ENCODE measurements at regions not wholly inside any gene's neighbourhood (a gene's known extent, or its start where the extent isn't known, plus 50 kb on each side); places are given as distances from the start of the nearest gene placed in this dataset.

- CTCF ChIA-PET, result no interaction called here
- peaks cover 9% of the 10 kb centered on the region; the same call in 1 of the 2 replicates for H3K27me3 ChIP-seq (ENCODE audit: insufficient read depth, low read length)
- ATAC-seq, result no peak
Observed at GRCh38 chr9:95669253-95669652, 152.5 kb upstream of the PTCH1 start.

More at GRCh38 chr9:95669253-95669652, 152.5 kb upstream of the PTCH1 start:
- ChIA-PET POLR2A (no interaction called here), RAD21 (ENCODE audit: low non-redundant PET in 1 of 2, low total read pairs in 2 of 2, uncharacterized antibody in 2 of 2, unreplicated experiment in 2 of 2) (no interaction called here)
- intact Hi-C loops (cut with micrococcal nuclease), result no loop called here
- Histone ChIP-seq H3K79me2 (ENCODE audit: insufficient read depth, low read length) (no peaks in the 10 kb centered on the region), H3K9ac (ENCODE audit: low read length) (no peak overlapping the region), H3K4me2 (ENCODE audit: low read length) (no peak overlapping the region), H3K9me3 (ENCODE audit: control insufficient read depth in 1 of 2, insufficient read depth in 1 of 2, low read depth in 1 of 2, low read length in 2 of 2) (no peaks in the 10 kb centered on the region), H3K4me3 (replicated peaks in 1 of 2; ENCODE audit: low read depth in 1 of 2, low read length in 2 of 2) (no peak overlapping the region), H3K27ac (ENCODE audit: low read depth, low read length) (no peak overlapping the region), H2AFZ (ENCODE audit: low read depth, low read length, poor library complexity, severe bottlenecking) (no peak overlapping the region), H3K36me3 (ENCODE audit: control insufficient read depth in 1 of 2, insufficient read depth in 2 of 2, low read length in 2 of 2) (no peaks in the 10 kb centered on the region), H4K20me1 (ENCODE audit: insufficient read depth) (no peaks in the 10 kb centered on the region), H3K4me1 (ENCODE audit: control insufficient read depth in 1 of 2, insufficient read depth in 2 of 2, low read length in 2 of 2) (no peaks in the 10 kb centered on the region), H3K9me2 (ENCODE audit: insufficient read depth) (no peaks in the 10 kb centered on the region)
- DNase-seq (ENCODE audit: low read depth, low spot score), result no peak
- TF ChIP-seq CBX3 (IDR thresholded peaks at IDR 0.05; ENCODE audit: low read depth) (no peak), SRF (IDR thresholded peaks at IDR 0.05; ENCODE audit: low read depth) (no peak), ZBTB33 (IDR thresholded peaks at IDR 0.05; ENCODE audit: extremely low read depth, insufficient replicate concordance, low read length) (no peak), SP1 (IDR thresholded peaks at IDR 0.05; ENCODE audit: low read depth) (no peak), ELF1 (IDR thresholded peaks at IDR 0.05; ENCODE audit: borderline replicate concordance, low read depth) (no peak), CTCF (IDR thresholded peaks at IDR 0.05 in 2 of 3, conservative IDR thresholded peaks at IDR 0.05 in 1 of 3; ENCODE audit: borderline replicate concordance in 1 of 3, insufficient read depth in 1 of 3, low read depth in 2 of 3, low read length in 2 of 3) (no peak), ATF3 (IDR thresholded peaks at IDR 0.05) (no peak), FOSL1 (IDR thresholded peaks at IDR 0.05; ENCODE audit: low read depth) (no peak), YY1 (IDR thresholded peaks at IDR 0.05; ENCODE audit: extremely low read depth, insufficient replicate concordance, low read depth, low read length) (no peak), POLR2AphosphoS5 (IDR thresholded peaks at IDR 0.05; ENCODE audit: low read depth, low read length) (no peak), REST (IDR thresholded peaks at IDR 0.05; ENCODE audit: low read depth) (no peak), ZNF274 (IDR thresholded peaks at IDR 0.05; ENCODE audit: low read depth, low read length) (no peak)
- BruUV-seq (replicated peaks), result no TSS peak
